Hematopoietic multipotent progenitor cell treated with erythropoietin and hydrocortisone succinate and interleukin-3 and kit ligand, for 4 days (in vitro differentiated cells): ENCODE measurements at regions not wholly inside any gene's neighbourhood (a gene's known extent, or its start where the extent isn't known, plus 50 kb on each side); places are given as distances from the start of the nearest gene placed in this dataset.
A peak's percentile ranks its signal among the peaks of the same experiment; 100 is the strongest.

Source experiments
- DNase-seq: peaks from one replicate; pipeline ENCODE4 v3.0.0-alpha.2; 2015

DNA sequence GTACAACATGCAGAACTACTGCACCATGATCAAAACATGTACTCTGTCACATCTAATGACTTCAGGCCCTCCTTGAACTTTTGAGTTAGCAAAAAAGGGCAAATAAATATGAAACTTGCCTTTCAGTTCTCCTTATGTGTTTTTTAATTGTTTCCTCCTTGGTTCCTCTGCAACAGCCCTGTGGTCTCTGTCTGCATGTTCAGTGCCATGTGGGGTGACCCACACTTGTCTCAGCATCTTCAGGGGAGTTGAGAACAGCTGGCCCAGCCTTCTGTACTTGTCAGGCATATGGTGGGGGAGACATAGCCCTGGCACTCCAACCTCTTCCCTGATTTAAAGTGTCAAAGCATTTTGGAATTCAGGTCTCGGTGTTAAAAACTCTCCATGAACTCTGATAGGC is 188.0 kb upstream of the PGRMC2 start:
- no peak for DNase-seq

DNA sequence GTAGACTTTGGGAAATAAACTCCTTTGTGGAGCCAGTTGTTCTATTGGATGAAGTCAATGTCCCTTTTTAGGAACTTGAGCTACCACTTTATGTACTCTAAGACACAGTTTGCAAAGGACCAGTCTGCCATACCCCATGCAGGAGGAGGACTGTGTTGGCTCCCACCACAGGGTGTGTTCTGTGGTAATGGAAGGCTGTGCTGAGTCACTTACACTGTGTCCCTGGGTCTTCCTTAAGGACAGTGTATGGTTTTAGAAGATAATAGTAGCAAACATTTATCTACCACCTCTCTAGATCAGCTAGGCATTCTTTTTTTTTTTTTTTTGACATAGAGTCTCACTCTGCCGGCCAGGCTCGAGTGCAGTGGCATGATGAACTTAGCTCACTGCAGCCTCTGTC is 184.0 kb upstream of the PGRMC2 start:
- peak; percentile 96 for DNase-seq

DNA sequence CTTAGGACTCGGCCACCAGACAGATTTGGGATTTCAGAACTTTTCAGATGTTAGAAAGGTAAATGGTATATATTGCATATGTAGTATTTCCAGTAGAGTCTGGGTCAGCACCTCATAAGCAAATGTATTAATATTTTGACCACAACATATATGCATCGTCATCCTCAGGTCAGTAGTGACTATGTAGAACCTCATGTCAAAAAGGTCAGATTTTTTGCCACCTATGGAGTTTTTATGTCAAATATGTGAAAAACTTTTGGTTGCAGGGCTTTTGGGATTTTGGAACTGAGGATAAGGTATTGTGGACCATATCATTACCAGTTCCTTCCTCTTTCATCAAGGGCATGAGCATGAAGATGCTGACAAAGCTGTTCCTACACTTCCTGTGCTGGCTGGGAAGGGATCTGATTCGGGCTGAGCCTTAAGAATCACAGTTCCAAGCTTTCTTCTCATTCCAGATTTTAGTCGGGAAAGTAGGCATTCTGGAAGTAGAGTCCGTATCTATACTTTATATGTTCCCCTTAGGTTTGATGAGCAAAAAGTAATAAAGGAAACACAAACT is 183.0 kb upstream of the PGRMC2 start:
- no peak for DNase-seq

- DNase-seq, result peak; percentile 74
Observed at GRCh38 chr4:128468123-128468989, 180.7 kb upstream of the PGRMC2 start.

- no peak for DNase-seq
Observed at GRCh38 chr4:128465523-128465922, 177.9 kb upstream of the PGRMC2 start.

DNA sequence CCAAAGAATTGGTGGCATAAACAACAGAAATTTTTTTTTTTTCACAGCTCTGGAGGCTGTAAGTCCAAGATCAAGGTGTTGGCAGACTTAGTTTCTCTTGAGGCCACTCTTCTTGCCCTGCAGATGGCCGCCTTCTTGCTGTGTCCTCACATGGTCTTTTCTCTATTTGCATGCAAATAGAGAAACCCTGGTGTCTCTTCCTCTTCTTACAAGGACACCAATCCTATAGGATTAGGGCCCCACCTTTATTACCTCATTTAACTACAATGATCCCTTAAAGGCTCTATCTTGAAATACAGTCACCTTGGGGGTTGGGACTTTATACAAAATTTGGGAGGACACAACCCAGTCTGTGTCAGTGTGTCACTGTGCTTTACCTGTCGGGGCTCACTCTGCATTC is 175.4 kb upstream of the PGRMC2 start:
- no peak for DNase-seq

DNA sequence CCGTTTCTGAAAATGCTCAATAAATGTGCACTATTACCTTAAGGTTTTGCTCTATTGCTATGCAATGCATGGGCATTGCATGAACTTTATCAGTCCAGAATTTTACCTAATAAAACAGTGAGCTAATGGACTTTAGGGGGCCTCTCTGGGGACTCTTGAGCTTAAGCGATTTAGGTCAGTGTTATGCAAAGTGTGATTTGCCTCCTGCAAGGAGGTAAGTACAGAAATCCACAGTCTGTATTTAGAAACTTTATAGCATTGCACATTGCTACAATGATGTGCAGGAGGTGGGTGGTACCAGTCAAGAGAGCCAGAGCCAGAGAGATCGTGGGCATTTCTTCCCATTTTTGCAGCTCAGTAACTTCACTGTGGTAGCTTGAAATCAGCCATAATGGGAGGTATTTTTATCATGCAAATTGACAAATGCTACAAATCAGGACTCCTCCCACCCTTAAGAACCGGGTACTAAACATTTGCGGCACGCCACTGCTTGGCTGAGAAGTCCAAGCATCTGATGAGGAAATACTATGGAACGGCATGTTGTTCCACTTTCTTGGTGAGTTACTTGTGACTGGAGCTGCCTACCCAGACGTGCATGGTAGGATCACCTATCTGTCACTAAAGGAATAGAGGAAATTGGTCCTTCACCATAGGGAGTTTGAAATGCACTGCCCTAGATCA is 174.6 kb upstream of the PGRMC2 start:
- no peak for DNase-seq

DNA sequence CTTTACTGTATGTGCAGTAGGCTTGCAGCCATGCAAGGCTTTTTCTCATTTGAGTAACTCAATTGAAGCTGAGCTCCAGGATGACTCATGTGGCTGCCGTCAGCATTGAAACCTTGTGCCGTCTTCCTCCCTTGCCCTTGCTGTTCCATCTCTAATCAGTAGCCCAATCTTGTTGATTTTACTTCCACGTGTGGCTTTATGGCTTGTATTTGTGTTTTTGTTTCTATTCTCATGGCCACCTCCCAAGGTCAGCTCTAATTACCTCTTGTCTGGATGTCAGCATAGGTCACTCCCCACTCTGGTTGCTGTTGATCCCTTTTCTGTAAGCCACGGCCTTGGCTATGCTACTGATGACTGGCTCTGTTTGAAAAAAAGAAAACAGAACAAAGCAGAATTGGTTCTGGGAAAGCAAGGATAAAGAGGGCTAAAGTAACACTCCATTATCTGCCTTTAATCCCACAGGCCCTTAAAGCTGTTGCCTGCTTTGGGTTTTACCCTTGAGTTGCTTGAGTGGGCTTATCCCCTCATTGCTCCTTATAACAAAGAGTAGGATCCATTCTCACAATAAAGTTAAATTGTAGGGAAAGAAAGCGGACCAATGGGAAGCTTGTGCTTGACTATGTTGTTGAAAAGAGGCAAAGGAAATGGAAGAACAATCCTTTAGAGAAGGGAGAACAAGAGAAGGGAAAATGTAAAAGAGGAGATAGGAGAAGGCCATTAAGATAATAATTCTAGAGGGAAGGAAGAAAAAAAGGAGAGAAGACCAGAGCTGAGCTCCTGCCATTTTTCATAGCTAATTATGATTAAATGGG is 173.9 kb upstream of the PGRMC2 start:
- DNase-seq, result no peak

GRCh38 chr4:128459547-128459946 is 171.9 kb upstream of the PGRMC2 start:
- DNase-seq, result no peak

GRCh38 chr4:128458816-128459215 is 171.2 kb upstream of the PGRMC2 start:
- no peak for DNase-seq

- no peak for DNase-seq
Observed at GRCh38 chr4:128457726-128458125, 170.1 kb upstream of the PGRMC2 start.

DNA sequence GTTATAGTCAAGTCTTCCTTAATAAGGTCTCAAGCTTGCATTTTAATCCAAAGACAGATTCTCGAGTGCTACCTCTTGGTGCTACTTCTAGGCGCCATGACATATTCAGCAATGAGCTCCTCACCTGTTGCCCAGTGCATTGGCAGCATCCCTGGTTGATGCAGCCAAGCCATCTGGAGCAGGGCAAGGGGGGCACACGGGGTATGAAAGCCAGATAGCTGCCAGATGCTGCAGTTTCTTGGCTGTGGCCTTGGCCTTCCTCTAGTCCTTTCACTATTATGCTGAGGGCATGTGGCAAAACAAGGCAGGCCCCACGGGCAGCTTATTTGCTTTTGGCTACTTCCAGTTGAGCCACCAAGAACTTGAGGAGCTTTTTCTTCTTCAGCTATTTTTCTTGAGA is 168.6 kb upstream of the PGRMC2 start:
- no peak for DNase-seq

GRCh38 chr4:128455480-128455879 is 167.9 kb upstream of the PGRMC2 start:
- no peak for DNase-seq

DNA sequence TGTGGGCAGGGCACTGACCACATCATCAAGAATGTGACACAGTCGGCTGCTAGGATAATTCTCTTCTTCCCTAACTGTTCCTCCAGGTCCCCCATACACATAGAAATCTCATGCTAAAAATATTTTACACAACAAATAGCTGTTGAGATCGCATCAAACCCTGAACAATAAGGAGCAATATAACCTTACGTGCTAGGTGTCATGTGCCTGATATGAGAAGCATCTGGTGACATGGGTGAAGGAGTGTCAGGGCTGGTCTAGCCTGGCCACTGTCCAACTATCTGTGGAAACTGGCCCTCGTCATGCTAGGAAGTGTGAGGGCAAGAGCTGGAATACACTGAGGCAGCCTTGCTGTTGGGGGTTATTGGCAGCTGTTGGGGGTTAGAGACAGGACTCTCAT is 167.3 kb upstream of the PGRMC2 start:
- no peak for DNase-seq

DNA sequence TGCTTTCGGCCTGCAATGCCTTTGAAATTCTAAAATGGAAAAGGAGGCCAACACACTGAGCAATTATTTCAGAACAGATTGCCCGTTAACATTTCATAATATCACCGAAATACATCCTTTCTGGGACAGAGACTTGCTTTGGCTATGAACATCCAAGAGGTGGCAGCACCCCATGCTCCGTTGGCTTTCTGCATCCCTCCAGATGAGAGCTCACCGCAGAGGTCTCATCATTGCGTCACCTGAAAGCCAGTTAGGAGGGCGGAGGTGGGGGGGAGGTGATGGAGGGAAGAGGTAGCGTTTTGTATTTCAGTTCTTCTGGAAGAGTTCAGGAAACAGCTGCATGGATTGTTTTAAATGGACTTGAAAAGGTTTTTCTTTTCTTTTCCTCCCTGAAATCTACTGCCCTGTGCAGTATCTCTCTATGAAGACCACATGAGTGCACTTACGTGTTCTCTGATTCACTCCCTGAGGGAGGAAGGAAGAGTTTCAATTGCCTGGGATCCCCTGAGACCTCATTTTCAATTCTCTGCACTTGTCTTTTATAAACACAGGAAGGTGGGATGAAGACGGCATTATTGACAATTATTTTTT is 166.8 kb upstream of the PGRMC2 start:
- DNase-seq, result peak; percentile 93

GRCh38 chr4:128452415-128452814 is 164.8 kb upstream of the PGRMC2 start:
- DNase-seq, result no peak

GRCh38 chr4:128451270-128451905 is 163.8 kb upstream of the PGRMC2 start:
- no peak for DNase-seq

DNA sequence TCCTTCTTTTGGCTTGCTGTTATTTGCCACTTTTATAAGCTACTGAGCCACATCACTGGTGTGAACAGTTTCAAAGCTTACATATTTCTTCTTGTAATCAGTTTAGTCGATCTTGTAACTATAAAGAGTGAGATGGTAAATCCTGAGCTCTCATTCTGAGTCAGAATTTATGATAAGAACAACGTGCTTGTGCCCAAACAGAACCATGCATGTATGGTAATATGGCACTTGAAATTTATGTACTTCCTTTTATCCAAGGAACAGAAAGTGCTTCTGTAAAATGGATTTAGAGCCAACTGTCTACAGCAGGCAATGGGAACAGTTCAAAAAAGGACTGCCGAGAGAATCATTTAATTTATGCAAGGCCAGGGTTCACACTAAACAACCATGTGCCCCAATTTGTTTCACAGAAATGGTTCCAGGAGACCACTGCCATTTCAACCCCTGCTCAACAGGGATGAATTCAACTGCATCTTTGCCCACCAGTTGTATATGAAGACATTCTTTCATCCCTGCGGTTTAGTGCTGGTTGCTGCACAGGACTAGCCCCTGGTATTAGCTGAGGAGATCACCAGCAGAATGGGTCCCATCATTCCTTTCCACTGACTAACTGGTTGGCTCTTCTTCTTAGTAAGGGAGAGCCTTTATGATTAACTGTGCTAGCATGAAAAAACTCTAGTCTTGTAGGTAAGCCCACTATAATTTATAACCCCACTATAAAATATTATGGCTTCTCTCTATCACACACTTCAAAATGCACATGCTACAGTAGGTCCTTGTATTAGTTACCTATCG is 162.9 kb upstream of the PGRMC2 start:
- DNase-seq, result no peak

DNA sequence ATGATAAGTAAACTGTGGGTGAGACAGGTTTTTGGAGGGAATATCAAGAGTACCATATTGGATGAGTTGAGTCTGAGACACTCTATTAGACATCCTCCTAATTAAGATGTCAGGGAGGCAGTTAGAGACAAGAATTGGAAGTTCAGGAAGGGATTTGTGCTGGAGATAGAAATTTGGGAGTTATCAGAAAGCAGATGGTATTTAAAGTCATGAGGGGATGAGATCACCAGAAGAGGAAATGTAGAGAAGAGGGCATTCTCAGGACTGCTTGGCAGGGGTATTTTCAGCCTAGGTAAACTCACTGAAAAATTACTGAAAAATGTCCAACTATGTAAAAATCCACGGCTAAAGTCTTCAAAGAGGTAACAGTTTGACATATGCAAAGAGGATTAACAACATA is 161.6 kb upstream of the PGRMC2 start:
- no peak for DNase-seq

GRCh38 chr4:128444544-128445302 is 157.1 kb upstream of the PGRMC2 start:
- DNase-seq, result no peak

GRCh38 chr4:128440923-128441322 is 153.3 kb upstream of the PGRMC2 start:
- DNase-seq, result no peak
